ENCODE measurements at regions not wholly inside any gene's neighbourhood (a gene's known extent, or its start where the extent isn't known, plus 50 kb on each side); places are given as distances from the start of the nearest gene placed in this dataset.
"Not testable (repeated sequence)": the region's sequence is repeated elsewhere in the genome, so short reads cannot be mapped to it uniquely, and the experiment has no call there.

- Histone ChIP-seq H3K27me3 (replicated peaks in 1 of 7) (no peaks in the 10 kb centered on the region), H3K4me1 (no peaks in the 10 kb centered on the region), H3K27ac (peak overlapping the region in 1 of 8 donors; percentile 60), H3K4me3 (no peak overlapping the region), H3K9me3 (peaks cover 0 to 36% (median 6%) of the 10 kb centered on the region in 8 donors), H3K36me3 (no peaks in the 10 kb centered on the region)
- TF ChIP-seq CTCF (IDR thresholded peaks at IDR 0.05 in 8 of 11, conservative IDR thresholded peaks at IDR 0.05 in 3 of 11), result no peak
- TF ChIP-seq POLR2AphosphoS5 (IDR thresholded peaks at IDR 0.05), result no peak
- no peak for TF ChIP-seq POLR2A (IDR thresholded peaks at IDR 0.05)
- intact Hi-C loops (cut with DNase I; ENCODE audit: low total_unique reads), result no loop called here
- 56 to 78% (median 61%) methylated on average over 1 of the region's 1 CpG for WGBS, 5 donors
- DNase-seq, result no peak
Measured at GRCh38 chr5:12870872-12871539, 966.8 kb upstream of the CTNND2 start.

- TF ChIP-seq POLR2A (IDR thresholded peaks at IDR 0.05) (no peak), POLR2AphosphoS5 (IDR thresholded peaks at IDR 0.05) (no peak), CTCF (IDR thresholded peaks at IDR 0.05 in 8 of 11, conservative IDR thresholded peaks at IDR 0.05 in 3 of 11) (no peak)
- no peaks in the 10 kb centered on the region for H3K27me3 ChIP-seq (replicated peaks in 1 of 7)
- intact Hi-C loops (cut with DNase I; ENCODE audit: low total_unique reads), result no loop called here
Measured at GRCh38 chr5:12865529-12865928, 961.3 kb upstream of the CTNND2 start.

GRCh38 chr5:12861886-12862654, 957.8 kb upstream of the CTNND2 start:
- WGBS, 5 donors, result 49 to 67% (median 59%) methylated on average over 7 of the region's 7 CpGs
- no peak for TF ChIP-seq POLR2A (IDR thresholded peaks at IDR 0.05)
- TF ChIP-seq CTCF (IDR thresholded peaks at IDR 0.05 in 8 of 11, conservative IDR thresholded peaks at IDR 0.05 in 3 of 11), result no peak
- no peak for TF ChIP-seq POLR2AphosphoS5 (IDR thresholded peaks at IDR 0.05)
- H3K27ac ChIP-seq, result no peak overlapping the region
- no peaks in the 10 kb centered on the region for H3K36me3 ChIP-seq
- H3K4me3 ChIP-seq, result no peak overlapping the region
- no peaks in the 10 kb centered on the region for H3K27me3 ChIP-seq (replicated peaks in 1 of 7)
- intact Hi-C loops (cut with DNase I; ENCODE audit: low total_unique reads), result no loop called here
- H3K4me1 ChIP-seq, result no peaks in the 10 kb centered on the region
- peaks cover 0 to 32% (median 12%) of the 10 kb centered on the region in 8 donors for H3K9me3 ChIP-seq
- no peak for DNase-seq

More at GRCh38 chr5:12865529-12865928, 961.3 kb upstream of the CTNND2 start:
- no peaks in the 10 kb centered on the region for H3K4me1 ChIP-seq
- peaks cover 0 to 11% (median 0%) of the 10 kb centered on the region in 8 donors for H3K9me3 ChIP-seq
- no peak overlapping the region for H3K4me3 ChIP-seq
- DNase-seq, result no peak
- no peaks in the 10 kb centered on the region for H3K36me3 ChIP-seq
- no peak overlapping the region for H3K27ac ChIP-seq

- H3K27ac ChIP-seq; H3K27me3 ChIP-seq (replicated peaks in 1 of 7); H3K4me3 ChIP-seq; H3K36me3 ChIP-seq; H3K4me1 ChIP-seq; intact Hi-C loops (cut with DNase I; ENCODE audit: low total_unique reads); DNase-seq: not testable (repeated sequence)
- peaks cover 0 to 40% (median 18%) of the 10 kb centered on the region in 8 donors for H3K9me3 ChIP-seq
- 59 to 74% (median 66%) methylated on average over 1 of the region's 1 CpG for WGBS, 5 donors
Measured at GRCh38 chr5:12856105-12856504, 951.9 kb upstream of the CTNND2 start.
